ENCODE measurements at regions not wholly inside any gene's neighbourhood (a gene's known extent, or its start where the extent isn't known, plus 50 kb on each side); places are given as distances from the start of the nearest gene placed in this dataset.

GRCh38 chr6:90891355-90891754 is 304.5 kb upstream of the MAP3K7 start:
- TF ChIP-seq GATA2 (IDR thresholded peaks at IDR 0.05; ENCODE audit: low read depth, low read length) (no peak), GATA3 (IDR thresholded peaks at IDR 0.05; ENCODE audit: low read depth, low read length) (no peak)
